Liver (tissue), 8 donors: ENCODE measurements at regions not wholly inside any gene's neighbourhood (a gene's known extent, or its start where the extent isn't known, plus 50 kb on each side); places are given as distances from the start of the nearest gene placed in this dataset.
"Not testable (repeated sequence)": the region's sequence is repeated elsewhere in the genome, so short reads cannot be mapped to it uniquely, and the experiment has no call there.

ENCODE experiments used
- DNase-seq: peaks from one replicate; pipeline ENCODE4 v3.0.0-alpha.2; 2017; ENCODE audit warnings: low spot score
- H3K27ac ChIP-seq, 2 donors: one replicate each; pipeline ENCODE4 v1.7.0; 2013; ENCODE audit warnings: inconsistent platforms in 2 of 2, low read length in 2 of 2, control low read depth in 1 of 2, low read depth in 1 of 2, mild to moderate bottlenecking in 1 of 2
- H3K27me3 ChIP-seq, 4 donors: one replicate each; pipeline versions ENCODE4 v1.6.1 to v1.7.0; 2013; ENCODE audit warnings: low read length in 3 of 4, inconsistent platforms in 1 of 4, mild to moderate bottlenecking in 1 of 4, moderate library complexity in 1 of 4; ENCODE audit not compliant: control insufficient read depth in 4 of 4, insufficient read depth in 4 of 4
- H3K36me3 ChIP-seq, 4 donors: one replicate each; pipeline versions ENCODE4 v1.6.1 to v1.7.0; 2013; ENCODE audit warnings: low read length in 3 of 4, mild to moderate bottlenecking in 3 of 4, low read depth in 1 of 4, moderate library complexity in 1 of 4; ENCODE audit not compliant: control insufficient read depth in 4 of 4, insufficient read depth in 3 of 4
- H3K4me1 ChIP-seq, 4 donors: one replicate each; pipeline versions ENCODE4 v1.6.1 to v1.7.0; 2013; ENCODE audit warnings: low read length in 3 of 4, mild to moderate bottlenecking in 3 of 4, moderate library complexity in 1 of 4; ENCODE audit not compliant: control insufficient read depth in 4 of 4, insufficient read depth in 4 of 4
- H3K4me3 ChIP-seq, 3 donors: one replicate each; pipeline versions ENCODE4 v1.6.1 to v1.7.0; 2013; ENCODE audit warnings: low read length in 3 of 3, control low read depth in 1 of 3, low read depth in 1 of 3, mild to moderate bottlenecking in 1 of 3
- H3K9ac ChIP-seq, 2 donors: one replicate each; pipeline ENCODE4 v1.7.0; 2013; ENCODE audit warnings: low read length in 2 of 2, mild to moderate bottlenecking in 2 of 2, moderate library complexity in 2 of 2, control low read depth in 1 of 2, low read depth in 1 of 2
- H3K9me3 ChIP-seq, 4 donors: one replicate each; pipeline versions ENCODE4 v1.6.1 to v1.7.0; 2013; ENCODE audit warnings: low read length in 3 of 4; ENCODE audit not compliant: control insufficient read depth in 4 of 4
- EGR1 ChIP-seq, 2 donors: IDR thresholded peaks; 2 replicates each; pipeline ENCODE4 v1.6.1; 2016 to 2018; ENCODE audit warnings: antibody characterized with exemption in 2 of 2, low read depth in 2 of 2
- FOXA1 ChIP-seq: IDR thresholded peaks from 2 replicates; pipeline ENCODE4 v1.6.1; 2016; ENCODE audit warnings: antibody characterized with exemption
- FOXA2 ChIP-seq: IDR thresholded peaks from 2 replicates; pipeline ENCODE4 v1.6.1; 2016; ENCODE audit warnings: antibody characterized with exemption
- GABPA ChIP-seq, 2 donors: IDR thresholded peaks in 1 of 2; conservative IDR thresholded peaks in 1 of 2; 2 replicates each; pipeline ENCODE4 v1.6.1; 2016; ENCODE audit warnings: antibody characterized with exemption in 2 of 2, mild to moderate bottlenecking in 1 of 2, moderate library complexity in 1 of 2
- HNF4A ChIP-seq, 2 donors: conservative IDR thresholded peaks; 2 replicates each; pipeline ENCODE4 v1.6.1; 2016; ENCODE audit warnings: antibody characterized with exemption in 2 of 2, mild to moderate bottlenecking in 2 of 2
- HNF4G ChIP-seq: IDR thresholded peaks from 2 replicates; pipeline ENCODE4 v1.6.1; 2016; ENCODE audit warnings: antibody characterized with exemption
- JUND ChIP-seq, 2 donors: IDR thresholded peaks; 2 replicates each; pipeline ENCODE4 v1.6.1; 2016; ENCODE audit warnings: antibody characterized with exemption in 2 of 2
- NR2F2 ChIP-seq: IDR thresholded peaks from 2 replicates; pipeline ENCODE4 v1.6.1; 2016; ENCODE audit warnings: antibody characterized with exemption
- RAD21 ChIP-seq, 2 donors: IDR thresholded peaks; 2 replicates each; pipeline ENCODE4 v1.6.1; 2016; ENCODE audit warnings: antibody characterized with exemption in 2 of 2, mild to moderate bottlenecking in 2 of 2
- RXRA ChIP-seq, 2 donors: IDR thresholded peaks; 2 replicates each; pipeline ENCODE4 v1.6.1; 2017 to 2018; ENCODE audit warnings: antibody characterized with exemption in 2 of 2, mild to moderate bottlenecking in 1 of 2
- SP1 ChIP-seq: IDR thresholded peaks from 2 replicates; pipeline ENCODE4 v1.6.1; 2018; ENCODE audit warnings: antibody characterized with exemption, mild to moderate bottlenecking
- TAF1 ChIP-seq: conservative IDR thresholded peaks from 2 replicates; pipeline ENCODE4 v1.6.1; 2016; ENCODE audit warnings: antibody characterized with exemption, mild to moderate bottlenecking
- YY1 ChIP-seq: IDR thresholded peaks from 2 replicates; pipeline ENCODE4 v1.6.1; 2016; ENCODE audit warnings: antibody characterized with exemption, mild to moderate bottlenecking
- WGBS: extraction: QIAGEN DNeasy Blood & Tissue Kit; methylation state at CpG from one replicate; pipeline ENCODE4 v1.1.7; 2013; 5-methylcytosine and 5-hydroxymethylcytosine counted together
- TF ChIP-seq, protein P1 (sequence below): IDR thresholded peaks from 2 replicates; pipeline ENCODE4 v1.6.1; 2016; ENCODE audit warnings: antibody characterized with exemption, mild to moderate bottlenecking
- TF ChIP-seq, protein P2 (sequence below): fragments of 150-350 bp; IDR thresholded peaks from 2 replicates; pipeline ENCODE4 v1.5.1; 2017; ENCODE audit warnings: improper control_type of control experiment, low read depth, low read length; ENCODE audit not compliant: missing input control
- TF ChIP-seq, protein P3 (sequence below): IDR thresholded peaks from 2 replicates; pipeline ENCODE4 v1.6.1; 2016; ENCODE audit warnings: antibody characterized with exemption
- TF ChIP-seq, protein P4 (sequence below): IDR thresholded peaks from 2 replicates; pipeline ENCODE4 v1.6.1; 2016; ENCODE audit warnings: antibody characterized with exemption
- TF ChIP-seq, protein P5 (sequence below): IDR thresholded peaks from 2 replicates; pipeline ENCODE4 v1.6.1; 2016; ENCODE audit warnings: antibody characterized with exemption
- donor health status: healthy.
- donor health status: healthy.
- donor health status: healthy.
- donor health status: healthy.
- donor health status: healthy.

DNA sequence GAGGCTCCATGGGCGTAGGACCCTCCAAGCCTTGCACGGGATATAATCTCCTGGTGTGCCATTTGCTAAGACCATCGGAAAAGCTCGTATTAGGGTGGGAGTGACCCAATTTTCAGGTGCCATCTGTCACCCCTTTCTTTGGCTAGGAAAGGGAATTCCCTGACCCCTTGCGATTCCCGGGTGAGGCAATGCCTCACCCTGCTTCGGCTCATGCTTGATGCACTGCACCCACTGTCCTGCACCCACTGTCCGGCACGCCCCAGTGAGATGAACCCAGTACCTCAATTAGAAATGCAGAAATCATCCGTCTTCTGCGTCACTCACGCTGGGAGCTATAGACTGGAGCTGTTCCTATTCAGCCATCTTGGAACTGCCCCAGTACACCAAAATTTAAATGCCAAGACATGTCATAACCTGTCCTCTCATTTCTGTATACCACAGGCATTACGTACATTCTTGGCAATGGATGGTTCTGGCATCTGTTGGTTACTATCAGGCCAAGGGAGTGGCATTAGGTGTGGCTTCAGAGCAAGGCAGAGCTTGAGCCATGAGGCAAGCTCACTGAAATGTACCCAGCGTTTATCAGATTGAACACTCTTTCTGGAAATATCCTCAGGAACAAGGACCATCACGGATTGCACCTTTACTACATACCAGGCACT, 95.4 kb upstream of the GALNT18 start:
- DNase-seq, result no peak
- H3K27me3 ChIP-seq, result no peaks in the 10 kb centered on the region
- H3K27ac ChIP-seq, result no peak overlapping the region
- peaks cover 0 to 5% (median 2%) of the 10 kb centered on the region in 4 donors for H3K9me3 ChIP-seq
- no peak for TF ChIP-seq SP1
- no peak for TF ChIP-seq FOXA1
- TF ChIP-seq TAF1, result no peak
- TF ChIP-seq RAD21 (IDR thresholded peaks at IDR 0.05), result no peak
- TF ChIP-seq, protein P1, sequence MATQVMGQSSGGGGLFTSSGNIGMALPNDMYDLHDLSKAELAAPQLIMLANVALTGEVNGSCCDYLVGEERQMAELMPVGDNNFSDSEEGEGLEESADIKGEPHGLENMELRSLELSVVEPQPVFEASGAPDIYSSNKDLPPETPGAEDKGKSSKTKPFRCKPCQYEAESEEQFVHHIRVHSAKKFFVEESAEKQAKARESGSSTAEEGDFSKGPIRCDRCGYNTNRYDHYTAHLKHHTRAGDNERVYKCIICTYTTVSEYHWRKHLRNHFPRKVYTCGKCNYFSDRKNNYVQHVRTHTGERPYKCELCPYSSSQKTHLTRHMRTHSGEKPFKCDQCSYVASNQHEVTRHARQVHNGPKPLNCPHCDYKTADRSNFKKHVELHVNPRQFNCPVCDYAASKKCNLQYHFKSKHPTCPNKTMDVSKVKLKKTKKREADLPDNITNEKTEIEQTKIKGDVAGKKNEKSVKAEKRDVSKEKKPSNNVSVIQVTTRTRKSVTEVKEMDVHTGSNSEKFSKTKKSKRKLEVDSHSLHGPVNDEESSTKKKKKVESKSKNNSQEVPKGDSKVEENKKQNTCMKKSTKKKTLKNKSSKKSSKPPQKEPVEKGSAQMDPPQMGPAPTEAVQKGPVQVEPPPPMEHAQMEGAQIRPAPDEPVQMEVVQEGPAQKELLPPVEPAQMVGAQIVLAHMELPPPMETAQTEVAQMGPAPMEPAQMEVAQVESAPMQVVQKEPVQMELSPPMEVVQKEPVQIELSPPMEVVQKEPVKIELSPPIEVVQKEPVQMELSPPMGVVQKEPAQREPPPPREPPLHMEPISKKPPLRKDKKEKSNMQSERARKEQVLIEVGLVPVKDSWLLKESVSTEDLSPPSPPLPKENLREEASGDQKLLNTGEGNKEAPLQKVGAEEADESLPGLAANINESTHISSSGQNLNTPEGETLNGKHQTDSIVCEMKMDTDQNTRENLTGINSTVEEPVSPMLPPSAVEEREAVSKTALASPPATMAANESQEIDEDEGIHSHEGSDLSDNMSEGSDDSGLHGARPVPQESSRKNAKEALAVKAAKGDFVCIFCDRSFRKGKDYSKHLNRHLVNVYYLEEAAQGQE, result no peak
- TF ChIP-seq FOXA2, result no peak
- TF ChIP-seq JUND (IDR thresholded peaks at IDR 0.05), result no peak
- TF ChIP-seq GABPA (IDR thresholded peaks at IDR 0.05 in 1 of 2, conservative IDR thresholded peaks at IDR 0.05 in 1 of 2), result no peak
- no peak for TF ChIP-seq NR2F2
- TF ChIP-seq YY1, result no peak
- no peak for TF ChIP-seq HNF4G
- TF ChIP-seq HNF4A (conservative IDR thresholded peaks at IDR 0.05), result no peak
- TF ChIP-seq, protein P2, sequence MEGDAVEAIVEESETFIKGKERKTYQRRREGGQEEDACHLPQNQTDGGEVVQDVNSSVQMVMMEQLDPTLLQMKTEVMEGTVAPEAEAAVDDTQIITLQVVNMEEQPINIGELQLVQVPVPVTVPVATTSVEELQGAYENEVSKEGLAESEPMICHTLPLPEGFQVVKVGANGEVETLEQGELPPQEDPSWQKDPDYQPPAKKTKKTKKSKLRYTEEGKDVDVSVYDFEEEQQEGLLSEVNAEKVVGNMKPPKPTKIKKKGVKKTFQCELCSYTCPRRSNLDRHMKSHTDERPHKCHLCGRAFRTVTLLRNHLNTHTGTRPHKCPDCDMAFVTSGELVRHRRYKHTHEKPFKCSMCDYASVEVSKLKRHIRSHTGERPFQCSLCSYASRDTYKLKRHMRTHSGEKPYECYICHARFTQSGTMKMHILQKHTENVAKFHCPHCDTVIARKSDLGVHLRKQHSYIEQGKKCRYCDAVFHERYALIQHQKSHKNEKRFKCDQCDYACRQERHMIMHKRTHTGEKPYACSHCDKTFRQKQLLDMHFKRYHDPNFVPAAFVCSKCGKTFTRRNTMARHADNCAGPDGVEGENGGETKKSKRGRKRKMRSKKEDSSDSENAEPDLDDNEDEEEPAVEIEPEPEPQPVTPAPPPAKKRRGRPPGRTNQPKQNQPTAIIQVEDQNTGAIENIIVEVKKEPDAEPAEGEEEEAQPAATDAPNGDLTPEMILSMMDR, result no peak
- TF ChIP-seq, protein P3, sequence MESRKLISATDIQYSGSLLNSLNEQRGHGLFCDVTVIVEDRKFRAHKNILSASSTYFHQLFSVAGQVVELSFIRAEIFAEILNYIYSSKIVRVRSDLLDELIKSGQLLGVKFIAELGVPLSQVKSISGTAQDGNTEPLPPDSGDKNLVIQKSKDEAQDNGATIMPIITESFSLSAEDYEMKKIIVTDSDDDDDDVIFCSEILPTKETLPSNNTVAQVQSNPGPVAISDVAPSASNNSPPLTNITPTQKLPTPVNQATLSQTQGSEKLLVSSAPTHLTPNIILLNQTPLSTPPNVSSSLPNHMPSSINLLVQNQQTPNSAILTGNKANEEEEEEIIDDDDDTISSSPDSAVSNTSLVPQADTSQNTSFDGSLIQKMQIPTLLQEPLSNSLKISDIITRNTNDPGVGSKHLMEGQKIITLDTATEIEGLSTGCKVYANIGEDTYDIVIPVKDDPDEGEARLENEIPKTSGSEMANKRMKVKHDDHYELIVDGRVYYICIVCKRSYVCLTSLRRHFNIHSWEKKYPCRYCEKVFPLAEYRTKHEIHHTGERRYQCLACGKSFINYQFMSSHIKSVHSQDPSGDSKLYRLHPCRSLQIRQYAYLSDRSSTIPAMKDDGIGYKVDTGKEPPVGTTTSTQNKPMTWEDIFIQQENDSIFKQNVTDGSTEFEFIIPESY, result no peak
- TF ChIP-seq EGR1 (IDR thresholded peaks at IDR 0.05; ENCODE audit: low read depth in 2 of 2), result no peak
- TF ChIP-seq, protein P4, sequence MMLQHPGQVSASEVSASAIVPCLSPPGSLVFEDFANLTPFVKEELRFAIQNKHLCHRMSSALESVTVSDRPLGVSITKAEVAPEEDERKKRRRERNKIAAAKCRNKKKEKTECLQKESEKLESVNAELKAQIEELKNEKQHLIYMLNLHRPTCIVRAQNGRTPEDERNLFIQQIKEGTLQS, result no peak
- TF ChIP-seq RXRA (IDR thresholded peaks at IDR 0.05), result no peak
- TF ChIP-seq, protein P5, sequence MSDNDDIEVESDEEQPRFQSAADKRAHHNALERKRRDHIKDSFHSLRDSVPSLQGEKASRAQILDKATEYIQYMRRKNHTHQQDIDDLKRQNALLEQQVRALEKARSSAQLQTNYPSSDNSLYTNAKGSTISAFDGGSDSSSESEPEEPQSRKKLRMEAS, result no peak
- H3K9ac ChIP-seq, result no peak overlapping the region
- H3K36me3 ChIP-seq, result no peaks in the 10 kb centered on the region
- 93% methylated on average over 15 of the region's 15 CpGs for WGBS
- no peak overlapping the region for H3K4me3 ChIP-seq
- H3K4me1 ChIP-seq, result no peaks in the 10 kb centered on the region

DNA sequence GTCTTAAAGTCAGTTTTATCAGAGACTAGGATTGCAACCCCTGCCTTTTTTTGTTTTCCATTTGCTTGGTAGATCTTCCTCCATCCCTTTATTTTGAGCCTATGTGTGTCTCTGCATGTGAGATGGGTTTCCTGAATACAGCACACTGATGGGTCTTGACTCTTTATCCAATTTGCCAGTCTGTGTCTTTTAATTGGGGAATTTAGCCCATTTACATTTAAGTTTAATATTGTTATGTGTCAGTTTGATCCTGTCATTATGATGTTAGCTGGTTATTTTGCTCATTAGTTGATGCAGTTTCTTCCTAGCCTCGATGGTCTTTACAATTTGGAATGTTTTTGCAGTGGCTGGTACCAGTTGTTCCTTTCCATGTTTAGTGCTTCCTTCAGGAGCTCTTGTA, 93.3 kb upstream of the GALNT18 start:
- H3K9me3 ChIP-seq, DNase-seq, H3K9ac ChIP-seq, H3K27me3 ChIP-seq, H3K4me1 ChIP-seq, H3K36me3 ChIP-seq, H3K4me3 ChIP-seq, H3K27ac ChIP-seq: not testable (repeated sequence)
- 63% methylated on average over 1 of the region's 1 CpG for WGBS
